ENCODE measurements at regions not wholly inside any gene's neighbourhood (a gene's known extent, or its start where the extent isn't known, plus 50 kb on each side); places are given as distances from the start of the nearest gene placed in this dataset.

DNA sequence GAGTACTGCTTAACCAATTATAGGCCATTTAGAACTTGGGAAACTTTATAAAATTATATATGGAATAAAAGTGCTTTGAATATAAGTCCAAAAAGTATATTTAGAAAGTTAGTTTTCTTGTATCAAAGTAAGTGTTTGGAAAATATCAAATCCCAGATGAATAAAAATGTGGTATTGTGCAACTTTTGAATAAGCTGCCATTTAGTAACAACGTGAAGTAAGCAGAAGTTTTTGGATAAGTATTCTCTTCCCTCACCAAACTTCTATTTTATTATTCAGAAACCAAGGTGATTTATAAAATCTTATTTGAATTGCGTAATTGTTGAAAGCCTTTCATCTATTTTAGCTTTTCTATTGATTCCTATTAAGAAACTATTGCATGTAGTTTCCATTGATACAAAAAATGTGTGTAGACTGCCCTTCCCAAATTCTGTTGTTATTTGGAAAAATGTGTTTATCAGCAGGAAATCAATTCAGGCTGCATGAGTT, 806.2 kb downstream of the NSUN3 start:
- in situ Hi-C loops (cut with MboI; ENCODE audit: low sequenced_read_pairs, unreplicated experiment), result no loop called here
- no peak for DNase-seq (ENCODE audit: low spot score)
- TF ChIP-seq, protein P1, sequence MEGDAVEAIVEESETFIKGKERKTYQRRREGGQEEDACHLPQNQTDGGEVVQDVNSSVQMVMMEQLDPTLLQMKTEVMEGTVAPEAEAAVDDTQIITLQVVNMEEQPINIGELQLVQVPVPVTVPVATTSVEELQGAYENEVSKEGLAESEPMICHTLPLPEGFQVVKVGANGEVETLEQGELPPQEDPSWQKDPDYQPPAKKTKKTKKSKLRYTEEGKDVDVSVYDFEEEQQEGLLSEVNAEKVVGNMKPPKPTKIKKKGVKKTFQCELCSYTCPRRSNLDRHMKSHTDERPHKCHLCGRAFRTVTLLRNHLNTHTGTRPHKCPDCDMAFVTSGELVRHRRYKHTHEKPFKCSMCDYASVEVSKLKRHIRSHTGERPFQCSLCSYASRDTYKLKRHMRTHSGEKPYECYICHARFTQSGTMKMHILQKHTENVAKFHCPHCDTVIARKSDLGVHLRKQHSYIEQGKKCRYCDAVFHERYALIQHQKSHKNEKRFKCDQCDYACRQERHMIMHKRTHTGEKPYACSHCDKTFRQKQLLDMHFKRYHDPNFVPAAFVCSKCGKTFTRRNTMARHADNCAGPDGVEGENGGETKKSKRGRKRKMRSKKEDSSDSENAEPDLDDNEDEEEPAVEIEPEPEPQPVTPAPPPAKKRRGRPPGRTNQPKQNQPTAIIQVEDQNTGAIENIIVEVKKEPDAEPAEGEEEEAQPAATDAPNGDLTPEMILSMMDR (IDR thresholded peaks at IDR 0.05; ENCODE audit: borderline replicate concordance, control extremely low read depth, extremely low read depth, insufficient read depth, missing control alignments), result no peak

DNA sequence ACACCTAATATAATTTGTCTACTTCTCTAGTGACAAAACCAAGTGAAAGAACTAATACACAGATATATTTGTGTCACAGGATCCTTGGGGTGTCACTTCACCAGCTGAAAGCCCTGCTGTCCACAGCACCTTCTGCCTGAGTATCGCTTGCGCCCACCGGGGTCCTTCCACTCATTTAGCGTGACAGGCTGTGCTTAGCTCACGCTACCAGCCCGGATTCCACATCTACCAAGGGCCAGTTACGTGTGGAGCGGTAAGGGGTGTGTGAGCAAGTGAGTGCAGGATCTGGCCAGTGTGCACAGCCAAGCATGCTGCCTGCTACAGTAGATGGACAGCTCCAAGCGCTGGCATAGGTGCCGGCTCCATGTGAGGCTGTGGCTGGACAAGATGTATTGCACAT, 810.9 kb downstream of the NSUN3 start:
- in situ Hi-C loops (cut with MboI; ENCODE audit: low sequenced_read_pairs, unreplicated experiment), result no loop called here
- TF ChIP-seq, protein P1 (IDR thresholded peaks at IDR 0.05; ENCODE audit: borderline replicate concordance, control extremely low read depth, extremely low read depth, insufficient read depth, missing control alignments), result no peak
- DNase-seq (ENCODE audit: low spot score), result no peak

DNA sequence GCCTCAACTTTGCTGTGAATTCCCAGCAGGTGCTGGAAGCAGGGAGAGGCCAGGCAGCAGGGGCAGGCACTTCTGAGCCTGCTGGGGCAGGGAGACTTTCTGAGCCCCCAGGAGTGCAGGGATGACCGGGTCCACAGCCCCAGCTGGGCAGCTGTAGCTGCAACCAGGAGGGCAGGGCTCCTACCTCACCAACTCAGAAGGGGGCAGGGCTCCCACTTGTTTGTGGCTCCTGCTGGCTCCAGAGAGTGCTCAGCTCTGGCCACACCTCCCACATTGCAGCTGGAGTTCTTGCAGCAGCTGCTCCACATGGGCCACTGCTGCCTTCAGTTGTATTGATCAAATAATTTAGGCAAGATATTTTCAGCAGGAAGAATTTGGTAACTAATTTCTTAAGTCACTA, 812.3 kb downstream of the NSUN3 start:
- TF ChIP-seq, protein P1 (IDR thresholded peaks at IDR 0.05; ENCODE audit: borderline replicate concordance, control extremely low read depth, extremely low read depth, insufficient read depth, missing control alignments), result no peak
- no peak for DNase-seq (ENCODE audit: low spot score)
- in situ Hi-C loops (cut with MboI; ENCODE audit: low sequenced_read_pairs, unreplicated experiment), result no loop called here

DNA sequence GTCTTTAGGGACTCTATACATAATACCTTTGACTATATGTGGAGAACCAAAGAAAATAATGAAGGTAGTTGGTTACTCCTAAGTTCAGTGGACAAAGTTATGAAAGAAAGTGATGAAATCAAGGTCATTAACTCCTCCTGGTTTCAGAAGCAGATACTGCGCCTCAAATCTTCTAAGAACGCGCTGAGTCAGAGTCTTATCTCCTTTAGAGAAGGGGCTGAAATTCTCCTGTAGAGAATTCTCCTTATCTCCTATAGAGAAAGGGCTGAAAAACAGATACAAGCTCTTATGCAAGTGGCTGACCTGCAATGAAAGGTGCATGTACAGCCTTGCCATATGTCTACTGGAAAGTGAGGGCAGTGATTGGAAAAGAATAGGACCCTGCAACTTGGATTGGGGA, 824.2 kb downstream of the NSUN3 start:
- in situ Hi-C loops (cut with MboI; ENCODE audit: low sequenced_read_pairs, unreplicated experiment), result no loop called here
- DNase-seq (ENCODE audit: low spot score), result no peak
- TF ChIP-seq, protein P1 (IDR thresholded peaks at IDR 0.05; ENCODE audit: borderline replicate concordance, control extremely low read depth, extremely low read depth, insufficient read depth, missing control alignments), result no peak

DNA sequence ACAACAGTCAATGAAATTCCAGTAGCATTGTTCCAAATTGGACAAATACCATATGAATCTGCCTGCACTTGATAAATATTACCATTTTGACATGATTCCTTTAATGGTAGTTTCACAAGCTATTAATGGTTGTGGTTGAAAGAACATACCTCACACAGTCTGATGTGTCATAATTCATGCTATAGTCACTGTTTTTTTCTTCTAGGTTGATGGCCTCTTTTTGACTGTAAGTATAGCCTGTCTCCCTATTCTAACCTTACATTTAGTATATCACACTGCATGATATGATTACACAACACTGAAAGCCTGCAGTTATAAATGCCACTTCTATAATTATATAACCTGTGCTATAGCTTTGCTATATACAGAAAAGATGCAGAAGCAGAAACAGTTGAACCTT, 834.1 kb downstream of the NSUN3 start:
- DNase-seq (ENCODE audit: low spot score), result no peak
- TF ChIP-seq, protein P1 (IDR thresholded peaks at IDR 0.05; ENCODE audit: borderline replicate concordance, control extremely low read depth, extremely low read depth, insufficient read depth, missing control alignments), result no peak
- in situ Hi-C loops (cut with MboI; ENCODE audit: low sequenced_read_pairs, unreplicated experiment), result no loop called here

DNA sequence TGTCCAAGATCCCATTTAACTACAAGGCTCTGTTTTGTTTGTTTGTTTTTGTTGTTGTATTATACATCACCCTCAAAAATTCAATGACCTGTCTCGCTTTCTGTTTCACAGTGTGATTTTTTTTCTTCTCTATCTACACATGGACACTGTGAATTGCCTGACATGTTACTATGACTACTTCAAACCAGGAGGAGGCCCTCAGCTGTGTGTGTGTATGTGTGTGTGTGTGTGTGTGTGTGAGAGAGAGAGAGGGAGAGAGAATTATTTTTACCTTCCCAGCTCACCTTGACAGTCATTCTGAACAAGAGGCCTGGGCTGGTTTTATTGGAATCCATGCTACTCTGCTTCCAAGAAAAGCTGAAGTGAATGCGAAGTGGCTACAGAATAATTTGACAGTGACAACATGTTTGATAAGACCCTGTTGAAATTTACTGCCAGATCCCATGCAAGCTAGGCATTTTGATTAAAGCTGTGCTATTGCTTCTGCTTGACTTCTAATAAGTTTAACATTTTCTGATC, 841.4 kb downstream of the NSUN3 start:
- DNase-seq (ENCODE audit: low spot score), result no peak
- in situ Hi-C loops (cut with MboI; ENCODE audit: low sequenced_read_pairs, unreplicated experiment), result no loop called here
- TF ChIP-seq, protein P1 (IDR thresholded peaks at IDR 0.05; ENCODE audit: borderline replicate concordance, control extremely low read depth, extremely low read depth, insufficient read depth, missing control alignments), result no peak
